SK-N-SH treated with all-trans-retinoic acid at 6 μM for 48 hours (cell line): ENCODE measurements at regions not wholly inside any gene's neighbourhood (a gene's known extent, or its start where the extent isn't known, plus 50 kb on each side); places are given as distances from the start of the nearest gene placed in this dataset.

Experiments used
- ATAC-seq: fragments of 200-7000 bp; cut with Tn5 transposase; 3 replicates; pipeline ENCODE4 v1.9.1; 2020; ENCODE audit warnings: mild to moderate bottlenecking, moderate library complexity
- ARNTL ChIP-seq: fragments of 450-650 bp; formaldehyde crosslinking; IDR thresholded peaks from 2 replicates; pipeline ENCODE4 v1.5.0; 2020; ENCODE audit warnings: low read depth, mild to moderate bottlenecking, moderate library complexity, borderline replicate concordance
- BACH2 ChIP-seq: fragments of 250-450 bp; sonication (Bioruptor Pico); IDR thresholded peaks from 2 replicates; pipeline ENCODE4 v1.9.0; 2021; ENCODE audit warnings: mild to moderate bottlenecking, borderline replicate concordance
- CSDC2 ChIP-seq: fragments of 250-450 bp; sonication (Bioruptor Pico); IDR thresholded peaks from 2 replicates; pipeline ENCODE4 v1.5.0; 2020; ENCODE audit warnings: mild to moderate bottlenecking, moderate library complexity
- ESRRG ChIP-seq: fragments of 250-450 bp; sonication (Bioruptor Pico); IDR thresholded peaks from 2 replicates; pipeline ENCODE4 v1.6.1; 2021; ENCODE audit warnings: mild to moderate bottlenecking
- GLIS3 ChIP-seq: fragments of 250-450 bp; sonication (Bioruptor Pico); IDR thresholded peaks from 2 replicates; pipeline ENCODE4 v1.5.0; 2020; ENCODE audit warnings: mild to moderate bottlenecking, moderate library complexity
- OSR1 ChIP-seq: fragments of 250-450 bp; sonication (Bioruptor Pico); IDR thresholded peaks from 2 replicates; pipeline ENCODE4 v1.8.0; 2022; ENCODE audit warnings: moderate library complexity, mild to moderate bottlenecking, inconsistent platforms
- PPARA ChIP-seq: fragments of 250-450 bp; sonication (Bioruptor Pico); IDR thresholded peaks from 2 replicates; pipeline ENCODE4 v1.5.0; 2020; ENCODE audit warnings: mild to moderate bottlenecking, borderline replicate concordance
- RARB ChIP-seq: fragments of 250-450 bp; sonication (Bioruptor Pico); IDR thresholded peaks from 2 replicates; pipeline ENCODE4 v1.8.0; 2021; ENCODE audit warnings: mild to moderate bottlenecking, moderate library complexity
- SNAI2 ChIP-seq: fragments of 250-450 bp; sonication (Bioruptor Pico); IDR thresholded peaks from 2 replicates; pipeline ENCODE4 v1.5.0; 2020; ENCODE audit warnings: mild to moderate bottlenecking, moderate library complexity
- TCF4 ChIP-seq: fragments of 250-450 bp; sonication (Bioruptor Pico); IDR thresholded peaks from 2 replicates; pipeline ENCODE4 v1.8.0; 2021; ENCODE audit warnings: mild to moderate bottlenecking, moderate library complexity, borderline replicate concordance
- TOX ChIP-seq: fragments of 250-450 bp; sonication (Bioruptor Pico); IDR thresholded peaks from 2 replicates; pipeline ENCODE4 v1.8.0; 2021; ENCODE audit warnings: mild to moderate bottlenecking, moderate library complexity, borderline replicate concordance
- ZC3H10 ChIP-seq: fragments of 250-450 bp; sonication (Bioruptor Pico); IDR thresholded peaks from 2 replicates; pipeline ENCODE4 v1.5.1; 2021; ENCODE audit warnings: mild to moderate bottlenecking, moderate library complexity
- ZFP3 ChIP-seq: fragments of 250-450 bp; sonication (Bioruptor Pico); IDR thresholded peaks from 2 replicates; pipeline ENCODE4 v1.5.0; 2020; ENCODE audit warnings: mild to moderate bottlenecking, moderate library complexity
- ZFP30 ChIP-seq: fragments of 450-650 bp; formaldehyde crosslinking; IDR thresholded peaks from 2 replicates; pipeline ENCODE4 v1.5.0; 2022; ENCODE audit warnings: mild to moderate bottlenecking, moderate library complexity
- ZNF565 ChIP-seq: fragments of 450-650 bp; formaldehyde crosslinking; conservative IDR thresholded peaks from 2 replicates; pipeline ENCODE4 v1.5.0; 2020; ENCODE audit warnings: low read depth, mild to moderate bottlenecking, moderate library complexity
- ZNF70 ChIP-seq: fragments of 450-650 bp; formaldehyde crosslinking; IDR thresholded peaks from 2 replicates; pipeline ENCODE4 v1.5.0; 2020; ENCODE audit warnings: mild to moderate bottlenecking, moderate library complexity
- ZNF8 ChIP-seq: fragments of 450-650 bp; formaldehyde crosslinking; IDR thresholded peaks from 2 replicates; pipeline ENCODE4 v1.5.0; 2020; ENCODE audit warnings: mild to moderate bottlenecking, moderate library complexity
- TF ChIP-seq, protein P1 (sequence below): fragments of 250-450 bp; sonication (Bioruptor Pico); IDR thresholded peaks from 2 replicates; pipeline ENCODE4 v1.8.0; 2020; ENCODE audit warnings: mild to moderate bottlenecking, moderate library complexity, borderline replicate concordance
- TF ChIP-seq, protein P2 (sequence below): fragments of 250-450 bp; sonication (Bioruptor Pico); IDR thresholded peaks from 2 replicates; pipeline ENCODE4 v1.5.1; 2020; ENCODE audit warnings: low read depth, mild to moderate bottlenecking, moderate library complexity
- TF ChIP-seq, protein P3 (sequence below): fragments of 250-450 bp; sonication (Bioruptor Pico); IDR thresholded peaks from 2 replicates; pipeline ENCODE4 v1.5.1; 2021; ENCODE audit warnings: mild to moderate bottlenecking, moderate library complexity
- TF ChIP-seq, protein P4 (sequence below): fragments of 250-450 bp; sonication (Bioruptor Pico); IDR thresholded peaks from 2 replicates; pipeline ENCODE4 v1.8.0; 2021; ENCODE audit warnings: low read depth, mild to moderate bottlenecking, moderate library complexity, borderline replicate concordance
- TF ChIP-seq, protein P5 (sequence below): fragments of 250-450 bp; sonication (Bioruptor Pico); IDR thresholded peaks from 2 replicates; pipeline ENCODE4 v1.5.0; 2020; ENCODE audit warnings: mild to moderate bottlenecking, moderate library complexity

DNA sequence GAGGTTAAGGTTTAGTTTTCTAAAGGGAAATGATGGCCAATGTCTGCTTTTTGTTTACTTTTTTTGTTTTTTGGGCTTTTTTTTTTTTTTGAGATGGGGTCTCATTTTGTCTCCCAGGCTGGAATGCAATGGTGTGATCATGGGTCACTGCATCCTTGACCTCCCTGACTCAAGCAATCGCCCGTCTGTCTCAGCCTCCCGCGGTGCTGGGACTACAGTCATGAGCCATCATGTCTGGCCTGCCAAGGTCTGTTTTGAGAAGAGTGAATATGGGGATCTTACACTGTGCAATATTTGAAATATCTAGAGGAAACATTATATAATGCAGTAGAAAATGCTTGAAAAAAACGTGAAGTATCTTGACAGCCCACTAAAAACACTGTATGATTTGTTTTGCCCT lies 162.5 kb downstream of the GASK1B start:
- TF ChIP-seq PPARA (CRISPR knock-in tag) (no peak), BACH2 (CRISPR knock-in tag) (no peak), SNAI2 (CRISPR knock-in tag) (no peak), ZFP3 (CRISPR knock-in tag) (no peak), ZNF565 (CRISPR knock-in tag) (no peak), GLIS3 (CRISPR knock-in tag) (no peak), ZNF8 (CRISPR knock-in tag) (no peak), TOX (no peak), RARB (no peak), OSR1 (no peak), ZC3H10 (CRISPR knock-in tag) (no peak), ZNF70 (CRISPR knock-in tag) (no peak), TCF4 (CRISPR knock-in tag) (no peak), ZFP30 (CRISPR knock-in tag) (no peak)
- TF ChIP-seq, protein P1, sequence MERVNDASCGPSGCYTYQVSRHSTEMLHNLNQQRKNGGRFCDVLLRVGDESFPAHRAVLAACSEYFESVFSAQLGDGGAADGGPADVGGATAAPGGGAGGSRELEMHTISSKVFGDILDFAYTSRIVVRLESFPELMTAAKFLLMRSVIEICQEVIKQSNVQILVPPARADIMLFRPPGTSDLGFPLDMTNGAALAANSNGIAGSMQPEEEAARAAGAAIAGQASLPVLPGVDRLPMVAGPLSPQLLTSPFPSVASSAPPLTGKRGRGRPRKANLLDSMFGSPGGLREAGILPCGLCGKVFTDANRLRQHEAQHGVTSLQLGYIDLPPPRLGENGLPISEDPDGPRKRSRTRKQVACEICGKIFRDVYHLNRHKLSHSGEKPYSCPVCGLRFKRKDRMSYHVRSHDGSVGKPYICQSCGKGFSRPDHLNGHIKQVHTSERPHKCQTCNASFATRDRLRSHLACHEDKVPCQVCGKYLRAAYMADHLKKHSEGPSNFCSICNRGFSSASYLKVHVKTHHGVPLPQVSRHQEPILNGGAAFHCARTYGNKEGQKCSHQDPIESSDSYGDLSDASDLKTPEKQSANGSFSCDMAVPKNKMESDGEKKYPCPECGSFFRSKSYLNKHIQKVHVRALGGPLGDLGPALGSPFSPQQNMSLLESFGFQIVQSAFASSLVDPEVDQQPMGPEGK (CRISPR knock-in tag): no peak
- TF ChIP-seq, protein P2, sequence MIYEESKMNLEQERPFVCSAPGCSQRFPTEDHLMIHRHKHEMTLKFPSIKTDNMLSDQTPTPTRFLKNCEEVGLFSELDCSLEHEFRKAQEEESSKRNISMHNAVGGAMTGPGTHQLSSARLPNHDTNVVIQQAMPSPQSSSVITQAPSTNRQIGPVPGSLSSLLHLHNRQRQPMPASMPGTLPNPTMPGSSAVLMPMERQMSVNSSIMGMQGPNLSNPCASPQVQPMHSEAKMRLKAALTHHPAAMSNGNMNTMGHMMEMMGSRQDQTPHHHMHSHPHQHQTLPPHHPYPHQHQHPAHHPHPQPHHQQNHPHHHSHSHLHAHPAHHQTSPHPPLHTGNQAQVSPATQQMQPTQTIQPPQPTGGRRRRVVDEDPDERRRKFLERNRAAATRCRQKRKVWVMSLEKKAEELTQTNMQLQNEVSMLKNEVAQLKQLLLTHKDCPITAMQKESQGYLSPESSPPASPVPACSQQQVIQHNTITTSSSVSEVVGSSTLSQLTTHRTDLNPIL: no peak
- TF ChIP-seq, protein P3, sequence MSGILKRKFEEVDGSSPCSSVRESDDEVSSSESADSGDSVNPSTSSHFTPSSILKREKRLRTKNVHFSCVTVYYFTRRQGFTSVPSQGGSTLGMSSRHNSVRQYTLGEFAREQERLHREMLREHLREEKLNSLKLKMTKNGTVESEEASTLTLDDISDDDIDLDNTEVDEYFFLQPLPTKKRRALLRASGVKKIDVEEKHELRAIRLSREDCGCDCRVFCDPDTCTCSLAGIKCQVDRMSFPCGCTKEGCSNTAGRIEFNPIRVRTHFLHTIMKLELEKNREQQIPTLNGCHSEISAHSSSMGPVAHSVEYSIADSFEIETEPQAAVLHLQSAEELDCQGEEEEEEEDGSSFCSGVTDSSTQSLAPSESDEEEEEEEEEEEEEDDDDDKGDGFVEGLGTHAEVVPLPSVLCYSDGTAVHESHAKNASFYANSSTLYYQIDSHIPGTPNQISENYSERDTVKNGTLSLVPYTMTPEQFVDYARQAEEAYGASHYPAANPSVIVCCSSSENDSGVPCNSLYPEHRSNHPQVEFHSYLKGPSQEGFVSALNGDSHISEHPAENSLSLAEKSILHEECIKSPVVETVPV (CRISPR knock-in tag): no peak
- no peak for ATAC-seq

DNA sequence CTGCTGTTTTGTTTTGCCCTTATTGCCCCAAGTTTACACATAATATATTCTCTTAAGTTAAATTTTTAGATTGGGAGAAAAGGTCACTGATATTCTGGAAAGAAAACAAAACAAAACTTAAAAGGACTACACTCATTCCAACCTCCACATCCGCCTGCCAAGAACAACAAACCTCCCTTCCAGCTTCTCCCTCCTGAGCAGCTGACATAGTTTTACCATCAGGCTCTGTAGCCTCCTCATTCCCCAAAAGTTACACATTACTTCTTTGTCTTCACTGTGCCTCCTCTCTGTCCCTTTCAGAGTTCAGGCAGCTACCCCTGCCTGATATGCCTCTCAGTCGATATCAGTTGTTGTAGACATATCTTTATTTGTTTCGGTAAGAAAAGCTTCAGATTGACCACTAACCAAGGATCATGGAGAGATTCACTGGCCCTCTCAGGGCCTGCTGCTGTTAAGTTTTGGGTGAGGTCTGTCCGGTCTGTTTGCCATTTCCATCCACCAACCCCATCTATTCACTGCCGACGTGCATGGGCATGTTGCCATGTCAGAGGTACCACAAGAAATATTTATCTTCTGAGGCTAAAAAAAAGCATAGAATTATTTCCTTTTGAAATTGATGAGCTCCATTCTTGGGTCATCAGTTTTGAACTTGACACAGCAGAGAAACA lies 164.1 kb downstream of the GASK1B start:
- TF ChIP-seq ZNF8 (CRISPR knock-in tag): no peak
- no peak for TF ChIP-seq RARB
- no peak for TF ChIP-seq ZC3H10 (CRISPR knock-in tag)
- no peak for TF ChIP-seq OSR1
- TF ChIP-seq, protein P1 (CRISPR knock-in tag): no peak
- TF ChIP-seq ZNF70 (CRISPR knock-in tag): no peak
- TF ChIP-seq GLIS3 (CRISPR knock-in tag): no peak
- TF ChIP-seq PPARA (CRISPR knock-in tag): no peak
- TF ChIP-seq, protein P4, sequence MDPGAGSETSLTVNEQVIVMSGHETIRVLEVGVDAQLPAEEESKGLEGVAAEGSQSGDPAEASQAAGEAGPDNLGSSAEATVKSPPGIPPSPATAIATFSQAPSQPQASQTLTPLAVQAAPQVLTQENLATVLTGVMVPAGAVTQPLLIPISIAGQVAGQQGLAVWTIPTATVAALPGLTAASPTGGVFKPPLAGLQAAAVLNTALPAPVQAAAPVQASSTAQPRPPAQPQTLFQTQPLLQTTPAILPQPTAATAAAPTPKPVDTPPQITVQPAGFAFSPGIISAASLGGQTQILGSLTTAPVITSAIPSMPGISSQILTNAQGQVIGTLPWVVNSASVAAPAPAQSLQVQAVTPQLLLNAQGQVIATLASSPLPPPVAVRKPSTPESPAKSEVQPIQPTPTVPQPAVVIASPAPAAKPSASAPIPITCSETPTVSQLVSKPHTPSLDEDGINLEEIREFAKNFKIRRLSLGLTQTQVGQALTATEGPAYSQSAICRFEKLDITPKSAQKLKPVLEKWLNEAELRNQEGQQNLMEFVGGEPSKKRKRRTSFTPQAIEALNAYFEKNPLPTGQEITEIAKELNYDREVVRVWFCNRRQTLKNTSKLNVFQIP: no peak
- TF ChIP-seq, protein P5, sequence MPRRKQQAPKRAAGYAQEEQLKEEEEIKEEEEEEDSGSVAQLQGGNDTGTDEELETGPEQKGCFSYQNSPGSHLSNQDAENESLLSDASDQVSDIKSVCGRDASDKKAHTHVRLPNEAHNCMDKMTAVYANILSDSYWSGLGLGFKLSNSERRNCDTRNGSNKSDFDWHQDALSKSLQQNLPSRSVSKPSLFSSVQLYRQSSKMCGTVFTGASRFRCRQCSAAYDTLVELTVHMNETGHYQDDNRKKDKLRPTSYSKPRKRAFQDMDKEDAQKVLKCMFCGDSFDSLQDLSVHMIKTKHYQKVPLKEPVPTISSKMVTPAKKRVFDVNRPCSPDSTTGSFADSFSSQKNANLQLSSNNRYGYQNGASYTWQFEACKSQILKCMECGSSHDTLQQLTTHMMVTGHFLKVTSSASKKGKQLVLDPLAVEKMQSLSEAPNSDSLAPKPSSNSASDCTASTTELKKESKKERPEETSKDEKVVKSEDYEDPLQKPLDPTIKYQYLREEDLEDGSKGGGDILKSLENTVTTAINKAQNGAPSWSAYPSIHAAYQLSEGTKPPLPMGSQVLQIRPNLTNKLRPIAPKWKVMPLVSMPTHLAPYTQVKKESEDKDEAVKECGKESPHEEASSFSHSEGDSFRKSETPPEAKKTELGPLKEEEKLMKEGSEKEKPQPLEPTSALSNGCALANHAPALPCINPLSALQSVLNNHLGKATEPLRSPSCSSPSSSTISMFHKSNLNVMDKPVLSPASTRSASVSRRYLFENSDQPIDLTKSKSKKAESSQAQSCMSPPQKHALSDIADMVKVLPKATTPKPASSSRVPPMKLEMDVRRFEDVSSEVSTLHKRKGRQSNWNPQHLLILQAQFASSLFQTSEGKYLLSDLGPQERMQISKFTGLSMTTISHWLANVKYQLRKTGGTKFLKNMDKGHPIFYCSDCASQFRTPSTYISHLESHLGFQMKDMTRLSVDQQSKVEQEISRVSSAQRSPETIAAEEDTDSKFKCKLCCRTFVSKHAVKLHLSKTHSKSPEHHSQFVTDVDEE (CRISPR knock-in tag): no peak
- no peak for TF ChIP-seq CSDC2
- TF ChIP-seq ZFP3 (CRISPR knock-in tag): no peak
- TF ChIP-seq ESRRG (CRISPR knock-in tag): no peak
- TF ChIP-seq, protein P3 (CRISPR knock-in tag): no peak
- no peak for TF ChIP-seq ARNTL (CRISPR knock-in tag)
- TF ChIP-seq SNAI2 (CRISPR knock-in tag): no peak
- TF ChIP-seq TOX: no peak
- no peak for TF ChIP-seq TCF4 (CRISPR knock-in tag)
- no peak for TF ChIP-seq BACH2 (CRISPR knock-in tag)
- ATAC-seq: peak; percentile 42; the same call in 1 of the 3 replicates
